ENCODE measurements at regions not wholly inside any gene's neighbourhood (a gene's known extent, or its start where the extent isn't known, plus 50 kb on each side); places are given as distances from the start of the nearest gene placed in this dataset.

GRCh38 chr15:66923438-66923881, 141.9 kb upstream of the SMAD3 start:
- CTCF ChIA-PET: interaction anchor here (0.6 to 1.3 kb wide), 5 partner anchors 12 to 1193 kb away, joined by 3 to 6 read pairs (median 3); no protein-coding TSS in a partner anchor
- TF ChIP-seq ZNF384 (IDR thresholded peaks at IDR 0.05) (no peak), BHLHE40 (IDR thresholded peaks at IDR 0.05; ENCODE audit: borderline replicate concordance) (no peak), SP1 (IDR thresholded peaks at IDR 0.05) (no peak), FOXA1 (IDR thresholded peaks at IDR 0.05) (no peak), ELF4 (IDR thresholded peaks at IDR 0.05) (no peak), HDGF (IDR thresholded peaks at IDR 0.05; ENCODE audit: borderline replicate concordance) (no peak), NFRKB (IDR thresholded peaks at IDR 0.05) (no peak), FOXM1 (IDR thresholded peaks at IDR 0.05; ENCODE audit: borderline replicate concordance) (no peak), PKNOX1 (IDR thresholded peaks at IDR 0.05) (no peak), FOXK2 (IDR thresholded peaks at IDR 0.05) (no peak), SUZ12 (IDR thresholded peaks at IDR 0.05) (no peak), ARNT (IDR thresholded peaks at IDR 0.05) (no peak), TARDBP (IDR thresholded peaks at IDR 0.05) (no peak), L3MBTL2 (conservative IDR thresholded peaks at IDR 0.05) (no peak), LEF1 (IDR thresholded peaks at IDR 0.05; ENCODE audit: borderline replicate concordance) (no peak), CTBP1 (IDR thresholded peaks at IDR 0.05; ENCODE audit: borderline replicate concordance) (no peak)
- peak; percentile 60 for DNase-seq (ENCODE audit: extremely low spot score)
- POLR2A ChIA-PET: no interaction called here

GRCh38 chr15:66924889-66925288, 140.5 kb upstream of the SMAD3 start:
- TF ChIP-seq FOXA1 (IDR thresholded peaks at IDR 0.05): no peak
- no peak for TF ChIP-seq LEF1 (IDR thresholded peaks at IDR 0.05; ENCODE audit: borderline replicate concordance)
- TF ChIP-seq ARNT (IDR thresholded peaks at IDR 0.05): no peak
- no peak for TF ChIP-seq SUZ12 (IDR thresholded peaks at IDR 0.05)
- TF ChIP-seq L3MBTL2 (conservative IDR thresholded peaks at IDR 0.05): no peak
- no peak for TF ChIP-seq FOXK2 (IDR thresholded peaks at IDR 0.05)
- TF ChIP-seq TARDBP (IDR thresholded peaks at IDR 0.05): no peak
- TF ChIP-seq SP1 (IDR thresholded peaks at IDR 0.05): no peak
- TF ChIP-seq CTBP1 (IDR thresholded peaks at IDR 0.05; ENCODE audit: borderline replicate concordance): no peak
- TF ChIP-seq ZNF384 (IDR thresholded peaks at IDR 0.05): no peak
- ChIA-PET POLR2A (no interaction called here), CTCF (interaction anchor here (0.6 kb wide), 1 partner anchor 23 kb away, joined by 4 read pairs; no protein-coding TSS in a partner anchor)
- no peak for DNase-seq (ENCODE audit: extremely low spot score)

GRCh38 chr15:66925721-66926120, 139.7 kb upstream of the SMAD3 start:
- no peak for DNase-seq (ENCODE audit: extremely low spot score)
- ChIA-PET CTCF (no interaction called here), POLR2A (no interaction called here)
- no peak for TF ChIP-seq FOXA1 (IDR thresholded peaks at IDR 0.05)
- no peak for TF ChIP-seq ARNT (IDR thresholded peaks at IDR 0.05)
- TF ChIP-seq HDGF (IDR thresholded peaks at IDR 0.05; ENCODE audit: borderline replicate concordance): no peak
- no peak for TF ChIP-seq BHLHE40 (IDR thresholded peaks at IDR 0.05; ENCODE audit: borderline replicate concordance)
- TF ChIP-seq PKNOX1 (IDR thresholded peaks at IDR 0.05): no peak
- no peak for TF ChIP-seq ZNF384 (IDR thresholded peaks at IDR 0.05)
- TF ChIP-seq CTBP1 (IDR thresholded peaks at IDR 0.05; ENCODE audit: borderline replicate concordance): no peak
- TF ChIP-seq TARDBP (IDR thresholded peaks at IDR 0.05): no peak
- TF ChIP-seq SP1 (IDR thresholded peaks at IDR 0.05): no peak
- TF ChIP-seq ELF4 (IDR thresholded peaks at IDR 0.05): no peak

- no peak for TF ChIP-seq CTBP1 (IDR thresholded peaks at IDR 0.05; ENCODE audit: borderline replicate concordance)
- TF ChIP-seq ZNF384 (IDR thresholded peaks at IDR 0.05): no peak
- no peak for TF ChIP-seq ARNT (IDR thresholded peaks at IDR 0.05)
- TF ChIP-seq SP1 (IDR thresholded peaks at IDR 0.05): no peak
- no peak for TF ChIP-seq L3MBTL2 (conservative IDR thresholded peaks at IDR 0.05)
- TF ChIP-seq BHLHE40 (IDR thresholded peaks at IDR 0.05; ENCODE audit: borderline replicate concordance): no peak
- TF ChIP-seq ELF4 (IDR thresholded peaks at IDR 0.05): no peak
- no peak for TF ChIP-seq SUZ12 (IDR thresholded peaks at IDR 0.05)
- no peak for TF ChIP-seq FOXA1 (IDR thresholded peaks at IDR 0.05)
- TF ChIP-seq FOXM1 (IDR thresholded peaks at IDR 0.05; ENCODE audit: borderline replicate concordance): no peak
- TF ChIP-seq NFRKB (IDR thresholded peaks at IDR 0.05): no peak
- no peak for TF ChIP-seq TARDBP (IDR thresholded peaks at IDR 0.05)
These were observed 138.0 kb upstream of the SMAD3 start for GRCh38 chr15:66927201-66928077.

GRCh38 chr15:66928101-66928500, 137.3 kb upstream of the SMAD3 start:
- TF ChIP-seq FOXK2 (IDR thresholded peaks at IDR 0.05): no peak
- TF ChIP-seq BHLHE40 (IDR thresholded peaks at IDR 0.05; ENCODE audit: borderline replicate concordance): no peak
- no peak for TF ChIP-seq ZNF384 (IDR thresholded peaks at IDR 0.05)
- no peak for TF ChIP-seq FOXM1 (IDR thresholded peaks at IDR 0.05; ENCODE audit: borderline replicate concordance)
- TF ChIP-seq NFRKB (IDR thresholded peaks at IDR 0.05): no peak
- no peak for TF ChIP-seq FOXA1 (IDR thresholded peaks at IDR 0.05)
- ChIA-PET POLR2A (no interaction called here), CTCF (interaction anchor here (0.5 to 1.2 kb wide), 2 partner anchors 18 to 221 kb away, joined by 5 read pairs; no protein-coding TSS in a partner anchor)
- DNase-seq (ENCODE audit: extremely low spot score): no peak

More at GRCh38 chr15:66927201-66928077, 138.0 kb upstream of the SMAD3 start:
- CTCF ChIA-PET: interaction anchor here (0.5 to 1.2 kb wide), 3 partner anchors 18 to 222 kb away, joined by 3 to 5 read pairs (median 5); no protein-coding TSS in a partner anchor
- POLR2A ChIA-PET: interaction anchor here (0.7 kb wide), 1 partner anchor 12 kb away, joined by 3 read pairs; no protein-coding TSS in a partner anchor
- no peak for DNase-seq (ENCODE audit: extremely low spot score)

GRCh38 chr15:66928784-66929183, 136.6 kb upstream of the SMAD3 start:
- no peak for DNase-seq (ENCODE audit: extremely low spot score)
- POLR2A ChIA-PET: no interaction called here
- CTCF ChIA-PET: no interaction called here
- TF ChIP-seq SP1 (IDR thresholded peaks at IDR 0.05) (no peak), ZNF384 (IDR thresholded peaks at IDR 0.05) (no peak), HDGF (IDR thresholded peaks at IDR 0.05; ENCODE audit: borderline replicate concordance) (no peak), FOXK2 (IDR thresholded peaks at IDR 0.05) (no peak), FOXM1 (IDR thresholded peaks at IDR 0.05; ENCODE audit: borderline replicate concordance) (no peak), ARNT (IDR thresholded peaks at IDR 0.05) (no peak), CTBP1 (IDR thresholded peaks at IDR 0.05; ENCODE audit: borderline replicate concordance) (no peak), TARDBP (IDR thresholded peaks at IDR 0.05) (no peak), FOXA1 (IDR thresholded peaks at IDR 0.05) (no peak), PKNOX1 (IDR thresholded peaks at IDR 0.05) (no peak), NFRKB (IDR thresholded peaks at IDR 0.05) (no peak), L3MBTL2 (conservative IDR thresholded peaks at IDR 0.05) (no peak), BHLHE40 (IDR thresholded peaks at IDR 0.05; ENCODE audit: borderline replicate concordance) (no peak)
